GM19372 (cell line): ENCODE measurements at regions not wholly inside any gene's neighbourhood (a gene's known extent, or its start where the extent isn't known, plus 50 kb on each side); places are given as distances from the start of the nearest gene placed in this dataset.

Source experiments
- ATAC-seq: cut with Tn5 transposase; IDR thresholded peaks from one replicate; pipeline ENCODE4 v1.9.1; 2021; ENCODE audit warnings: mild to moderate bottlenecking, low read depth, moderate library complexity; ENCODE audit not compliant: unreplicated experiment

GRCh38 chr14:65339866-65340265, 72.7 kb upstream of the FUT8 start:
- no peak for ATAC-seq

GRCh38 chr14:65344011-65344410, 68.5 kb upstream of the FUT8 start:
- no peak for ATAC-seq

GRCh38 chr14:65345266-65345665, 67.3 kb upstream of the FUT8 start:
- no peak for ATAC-seq

DNA sequence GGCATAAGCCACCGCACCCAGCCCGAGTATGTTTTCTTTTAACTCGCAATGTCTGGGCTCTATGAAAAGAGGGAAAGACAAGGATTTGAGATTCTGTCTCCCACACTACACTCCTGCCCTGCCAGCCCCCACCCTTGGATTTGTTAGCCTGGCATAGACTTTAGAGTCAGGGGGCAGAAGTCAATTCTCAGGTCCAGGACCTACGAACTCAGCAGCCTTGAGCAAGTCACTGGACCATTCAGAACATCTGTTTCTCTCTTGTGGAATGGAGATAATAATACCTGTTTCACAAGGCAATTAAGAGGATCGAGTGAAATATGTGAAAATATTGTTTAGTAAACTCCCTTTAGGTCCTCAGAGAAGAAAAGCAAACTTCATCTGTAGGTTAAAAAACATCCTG, 66.1 kb upstream of the FUT8 start:
- no peak for ATAC-seq

DNA sequence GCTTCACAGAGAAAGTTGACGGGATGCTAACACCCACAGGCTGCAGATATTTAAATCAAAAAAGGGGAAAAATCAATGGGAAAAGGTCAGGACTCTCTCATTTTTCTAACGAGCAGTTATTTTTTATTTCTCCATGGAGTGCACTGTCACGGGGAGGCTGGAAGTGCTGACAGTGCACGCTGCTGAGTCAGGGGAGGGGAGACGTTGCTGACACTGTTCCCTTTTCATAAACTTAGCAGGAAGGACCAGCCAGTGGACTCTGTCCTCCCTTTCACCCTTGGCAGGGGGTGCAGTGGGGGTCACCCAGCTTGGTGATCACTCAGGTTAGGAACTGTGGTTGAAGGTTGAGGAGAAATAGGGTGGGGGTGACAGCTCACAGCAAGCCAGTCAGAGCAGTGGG, 65.6 kb upstream of the FUT8 start:
- no peak for ATAC-seq

DNA sequence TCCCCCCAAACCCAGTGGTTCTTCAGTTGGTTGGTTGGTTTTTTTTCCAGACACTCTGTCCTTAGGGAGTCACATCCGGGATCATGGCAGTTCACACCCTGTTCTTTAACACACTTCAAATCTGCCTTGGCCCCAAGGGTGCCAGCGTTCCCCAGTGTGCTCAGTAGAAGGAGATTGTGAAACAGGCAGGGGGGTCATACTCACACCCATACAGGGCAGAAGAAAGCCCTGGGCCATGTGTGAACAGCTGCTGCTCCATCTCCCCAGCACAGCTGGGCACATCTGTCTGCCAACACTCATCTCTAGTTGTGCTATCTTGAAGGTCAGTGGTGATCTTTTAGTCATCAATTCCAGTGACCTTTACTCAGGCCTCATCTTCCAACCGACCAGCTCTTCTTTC, 64.4 kb upstream of the FUT8 start:
- ATAC-seq = no peak

DNA sequence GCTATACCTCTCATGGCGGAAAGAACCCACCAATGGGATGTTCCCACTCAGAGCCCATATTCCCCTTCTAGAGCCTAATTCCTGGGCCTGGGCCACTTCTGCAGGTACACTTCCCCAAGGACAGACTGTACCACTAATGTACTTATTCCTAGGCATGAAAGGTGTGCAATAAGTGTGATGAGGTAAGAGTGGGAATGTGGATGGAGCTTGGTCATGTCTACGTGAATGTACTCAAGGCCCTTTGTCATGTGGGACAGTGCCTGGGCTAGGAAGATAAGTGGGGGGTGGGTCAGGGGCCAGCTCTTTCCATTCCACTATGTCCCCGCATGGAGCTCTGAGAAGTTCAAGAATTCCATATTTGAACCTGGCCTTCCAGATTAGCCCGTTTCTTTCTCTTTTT, 63.4 kb upstream of the FUT8 start:
- ATAC-seq = no peak

- ATAC-seq = no peak
These were observed 60.9 kb upstream of the FUT8 start for GRCh38 chr14:65351493-65352194.

DNA sequence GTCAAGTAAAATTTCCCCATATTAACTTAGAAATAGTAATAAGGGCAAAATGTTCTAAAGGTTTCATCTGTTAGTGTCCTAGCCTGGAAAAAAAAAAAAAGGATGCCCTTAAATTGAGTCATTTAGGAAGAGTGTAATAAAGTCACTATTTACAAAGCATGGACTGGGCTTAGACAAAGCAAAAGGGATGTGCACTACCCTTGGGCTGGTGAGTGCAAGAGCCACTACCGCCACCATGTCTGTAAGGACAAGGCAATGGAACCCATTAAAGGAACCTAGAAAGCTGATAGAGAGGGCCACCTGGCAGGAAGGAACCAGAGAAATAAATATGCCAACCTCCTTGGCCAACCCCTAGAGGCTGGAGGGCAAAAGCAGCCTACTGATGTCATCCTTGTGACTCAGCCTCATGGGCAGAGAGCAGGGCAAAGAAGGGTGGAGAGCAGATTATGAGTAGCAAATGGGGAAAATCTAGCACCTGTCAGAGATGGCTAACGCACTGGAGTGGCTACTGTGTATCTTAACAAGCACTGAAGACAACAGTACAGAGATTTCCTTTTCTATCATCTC, 59.5 kb upstream of the FUT8 start:
- ATAC-seq = no peak

DNA sequence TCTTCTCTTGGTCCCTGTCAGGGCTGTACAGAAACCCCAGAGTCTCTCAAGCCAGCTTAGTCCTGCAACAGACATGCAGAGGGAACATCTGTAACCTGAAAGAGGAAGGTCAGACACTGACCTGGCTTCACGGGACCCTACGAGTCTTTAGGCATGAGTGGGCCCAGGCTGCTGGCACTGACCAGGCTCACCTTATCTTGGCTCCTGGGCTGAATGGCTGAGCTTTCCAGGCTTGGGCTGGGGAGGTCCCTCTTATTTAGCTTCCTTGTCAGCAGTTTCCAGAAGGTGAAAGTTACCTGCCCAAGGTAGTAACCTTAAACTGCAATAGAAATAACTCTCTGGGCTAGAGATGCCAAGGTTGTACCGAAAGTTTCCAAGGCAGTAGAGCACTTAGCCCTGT, 58.4 kb upstream of the FUT8 start:
- no peak for ATAC-seq

- no peak for ATAC-seq
These were observed 57.8 kb upstream of the FUT8 start for GRCh38 chr14:65354715-65355114.

DNA sequence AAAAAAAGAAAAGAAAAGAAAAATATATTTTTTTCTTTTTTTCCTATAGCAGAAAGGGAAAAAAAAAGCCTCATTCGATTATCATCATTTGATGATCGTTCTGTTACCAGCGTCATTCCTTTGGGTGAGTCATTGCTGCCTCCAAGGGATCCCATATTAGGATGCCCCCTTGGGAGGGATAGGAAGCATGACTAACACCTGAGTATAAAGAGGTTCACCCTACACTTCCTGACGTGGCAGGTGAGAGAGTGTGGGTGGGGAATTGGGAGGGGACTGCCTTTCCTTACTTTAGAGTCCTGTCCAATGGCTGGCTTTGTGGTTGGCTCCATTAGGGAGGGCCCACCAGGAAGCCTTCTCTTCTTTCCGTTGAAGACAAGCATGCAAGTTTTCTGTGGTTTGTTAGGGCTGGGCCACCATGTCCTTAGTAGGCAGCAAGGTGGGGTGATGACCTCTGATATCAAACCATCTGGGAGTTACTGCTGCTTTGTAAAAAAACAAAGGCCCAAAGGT, 56.1 kb upstream of the FUT8 start:
- no peak for ATAC-seq

DNA sequence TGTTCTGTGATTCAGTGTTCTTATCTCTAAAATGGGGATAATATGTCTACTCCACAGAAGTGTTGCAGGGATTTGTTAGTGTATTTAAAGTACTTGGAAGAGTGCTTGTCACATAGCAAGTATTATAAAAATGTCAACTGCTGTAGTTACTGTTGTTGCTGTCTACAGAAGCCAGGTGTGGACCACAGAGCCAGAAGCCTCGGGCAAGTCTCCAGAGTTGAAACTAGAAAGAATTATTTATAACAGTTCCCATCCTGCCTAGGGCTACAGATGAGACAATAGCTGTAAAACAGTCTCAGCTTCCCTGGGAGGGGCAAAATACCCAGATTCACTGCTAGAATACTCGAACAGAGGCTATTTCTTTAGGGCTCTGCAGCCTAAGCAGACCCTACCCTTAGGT, 55.4 kb upstream of the FUT8 start:
- ATAC-seq = no peak

DNA sequence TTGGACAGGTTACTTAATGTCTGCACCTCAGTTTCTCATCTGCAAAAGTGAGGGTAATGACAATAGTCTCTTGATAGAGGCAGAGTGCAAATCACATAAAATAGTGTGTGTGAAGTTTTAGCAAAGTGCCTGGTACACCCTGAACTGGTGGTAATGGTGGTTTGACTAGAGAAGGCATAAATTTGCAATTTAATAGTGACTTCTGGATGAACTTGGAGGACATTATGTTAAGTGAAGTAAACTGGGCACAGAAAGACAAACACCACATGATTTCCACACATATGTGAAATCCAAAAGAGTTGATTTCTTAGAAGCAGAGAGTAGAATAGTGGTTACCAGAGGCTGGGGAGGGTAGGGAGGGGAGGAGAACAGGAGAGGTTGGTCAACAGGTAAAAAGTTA, 54.8 kb upstream of the FUT8 start:
- no peak for ATAC-seq

DNA sequence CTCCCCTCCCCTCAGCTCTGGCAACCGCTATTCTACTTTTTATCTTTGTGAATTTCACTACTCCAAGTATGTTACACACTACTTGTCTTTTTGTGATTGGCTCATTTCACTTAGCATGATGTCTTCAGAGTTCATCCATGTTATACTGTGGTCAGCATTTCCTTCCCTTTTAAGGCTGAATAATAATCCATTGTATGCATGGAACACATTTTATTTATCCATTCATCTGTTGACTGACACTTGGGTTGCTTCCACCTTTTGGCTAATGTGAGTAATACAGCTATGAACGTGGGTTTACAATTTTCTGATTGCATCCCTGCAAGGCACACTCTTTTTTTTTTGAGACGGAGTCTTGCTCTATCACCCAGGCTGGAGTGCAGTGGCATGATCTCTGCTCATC, 53.0 kb upstream of the FUT8 start:
- ATAC-seq = no peak

DNA sequence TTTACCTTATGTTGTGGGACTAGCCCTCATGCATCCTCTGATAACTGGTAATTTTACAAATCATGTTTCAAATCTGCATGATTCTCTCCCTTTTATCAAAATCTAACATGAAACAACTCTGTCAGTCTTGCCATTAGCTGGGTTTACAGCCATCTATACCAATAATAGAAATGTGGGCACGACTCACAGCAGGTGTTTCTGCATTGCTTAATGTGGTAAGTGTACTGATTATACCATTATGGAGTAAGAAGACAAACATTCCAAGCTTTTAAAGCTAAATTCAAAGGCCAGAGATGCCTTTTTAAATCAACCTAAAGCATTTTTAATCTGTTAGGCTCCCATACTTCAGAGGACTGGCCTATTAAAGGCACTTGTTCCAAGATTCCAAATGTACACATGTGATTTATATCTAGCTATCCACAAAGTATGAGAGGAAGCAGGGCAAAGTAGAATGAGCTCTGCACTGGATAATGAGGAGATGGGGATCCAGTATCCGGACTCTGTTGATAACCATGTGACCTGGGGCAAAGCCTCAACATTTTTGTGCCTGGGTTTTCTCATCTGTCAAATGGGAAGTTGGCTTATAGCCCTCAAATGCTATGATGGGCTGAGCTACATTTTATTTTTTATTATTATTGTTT, 52.3 kb upstream of the FUT8 start:
- no peak for ATAC-seq

- ATAC-seq = no peak
These were observed 50.6 kb upstream of the FUT8 start for GRCh38 chr14:65361920-65362319.
